GM12878 (cell line): ENCODE measurements at regions not wholly inside any gene's neighbourhood (a gene's known extent, or its start where the extent isn't known, plus 50 kb on each side); places are given as distances from the start of the nearest gene placed in this dataset.

Source experiments
- ATAC-seq: fragments of 200-7000 bp; cut with Tn5 transposase; 3 replicates; pipeline ENCODE4 v1.9.1; 2020; ENCODE audit warnings: mild to moderate bottlenecking, moderate library complexity
- BruUV-seq: library from RNA; stranded (reverse); fragments of 400-500 nt; replicated peaks from 2 replicates; lab custom pipeline; 2021; lab: Mats Ljungman, UMichigan
- CTCF ChIA-PET: fragments of 300-600 bp; sonication (Branson Sonifier 250); formaldehyde crosslinking; extraction: SDS; loops from one replicate; lab custom pipeline; 2021; ENCODE audit warnings: inconsistent platforms; lab: Yijun Ruan, JAX
- POLR2A ChIA-PET: fragments of 350-600 bp; formaldehyde crosslinking; extraction: SDS; loops from one replicate; lab custom pipeline; 2021; ENCODE audit warnings: inconsistent platforms; lab: Charles Lee
- RAD21 ChIA-PET: fragments of 300-600 bp; sonication (Branson Sonifier 250); formaldehyde crosslinking; loops from one replicate; lab custom pipeline; 2023; ENCODE audit warnings: antibody characterized with exemption; ENCODE audit not compliant: unreplicated experiment; lab: Charles Lee
- SMC1A ChIA-PET: fragments of 300-600 bp; sonication (Branson Sonifier 250); formaldehyde crosslinking; loops from one replicate; lab custom pipeline; 2023; ENCODE audit not compliant: unreplicated experiment, uncharacterized antibody; lab: Charles Lee
- DNase-seq: peaks from one replicate; pipeline ENCODE4 v3.0.0-alpha.2; 2011; ENCODE audit warnings: low read depth, low spot score
- FAIRE-seq: peaks from 3 replicates; lab custom pipeline; 2011; peaks lifted over from hg19 to GRCh38; lab: Jason Lieb, UNC
- H2AFZ ChIP-seq: 2 replicates; pipeline ENCODE4 v1.6.0; 2011; ENCODE audit warnings: low read depth, low read length, control low read depth; ENCODE audit not compliant: control insufficient read depth
- H3K27ac ChIP-seq: 2 replicates; pipeline ENCODE4 v1.5.1; 2011; ENCODE audit warnings: control low read depth; ENCODE audit not compliant: control insufficient read depth, insufficient read depth
- H3K27me3 ChIP-seq, 2 experiments: replicated peaks in 1 of 2; 2 replicates each; pipeline versions ENCODE4 v1.6.0 to v1.6.1; 2011; ENCODE audit warnings: low read length in 1 of 2; ENCODE audit not compliant: control insufficient read depth in 2 of 2, insufficient read depth in 2 of 2
- H3K36me3 ChIP-seq, 2 experiments: 2 replicates each; pipeline ENCODE4 v1.5.1; 2011; ENCODE audit warnings: low read length in 1 of 2; ENCODE audit not compliant: control insufficient read depth in 2 of 2, insufficient read depth in 2 of 2
- H3K4me1 ChIP-seq: 2 replicates; pipeline ENCODE4 v1.6.1; 2011; ENCODE audit warnings: mild to moderate bottlenecking, low read length, moderate library complexity, mixed read lengths; ENCODE audit not compliant: control insufficient read depth, insufficient read depth
- H3K4me2 ChIP-seq: 2 replicates; pipeline ENCODE4 v1.6.0; 2011; ENCODE audit warnings: control low read depth; ENCODE audit not compliant: control insufficient read depth, insufficient read depth
- H3K4me3 ChIP-seq: fragments of 200-600 bp; sonication (generic); 2 replicates; pipeline ENCODE4 v1.5.1; 2016
- H3K79me2 ChIP-seq: 2 replicates; pipeline ENCODE4 v1.6.0; 2011; ENCODE audit warnings: low read length; ENCODE audit not compliant: control insufficient read depth, insufficient read depth
- H3K9ac ChIP-seq: 2 replicates; pipeline ENCODE4 v1.8.0; 2011; ENCODE audit warnings: low read length, control low read depth, mixed read lengths; ENCODE audit not compliant: control insufficient read depth, insufficient read depth
- H3K9me3 ChIP-seq: replicated peaks from 3 replicates; pipeline ENCODE4 v1.5.1; 2011; ENCODE audit warnings: mild to moderate bottlenecking, low read length; ENCODE audit not compliant: control insufficient read depth, insufficient read depth
- H4K20me1 ChIP-seq: 2 replicates; pipeline ENCODE4 v1.6.0; 2011; ENCODE audit not compliant: control insufficient read depth, insufficient read depth
- ETV6 ChIP-seq, 2 experiments: fragments of 450-650 bp in 1 of 2; IDR thresholded peaks in 1 of 2; conservative IDR thresholded peaks in 1 of 2; 2 replicates each; pipeline ENCODE4 v1.6.1; 2014; ENCODE audit warnings: antibody characterized with exemption in 1 of 2, borderline replicate concordance in 1 of 2, low read depth in 1 of 2, mild to moderate bottlenecking in 1 of 2, moderate library complexity in 1 of 2
- FOS ChIP-seq: IDR thresholded peaks from 3 replicates; pipeline ENCODE4 v1.6.1; 2011; ENCODE audit warnings: borderline replicate concordance; ENCODE audit not compliant: insufficient read length; ENCODE audit errors: extremely low read depth
- in situ Hi-C: fragments of 300-500 bp; cut with MboI; formaldehyde crosslinking; loops from 9 replicates; pipeline ENCODE4 v1.14.3; 2018; ENCODE audit warnings: mixed read lengths
- intact Hi-C: fragments of 100-400 bp; cut with micrococcal nuclease; formaldehyde crosslinking; loops from one replicate; pipeline ENCODE4 v1.14.2; 2022; ENCODE audit not compliant: unreplicated experiment
- TF ChIP-seq, protein P1 (sequence below): fragments of 450-650 bp; conservative IDR thresholded peaks from 2 replicates; pipeline ENCODE4 v1.6.1; 2017; ENCODE audit warnings: mild to moderate bottlenecking, moderate library complexity
- TF ChIP-seq, protein P2 (sequence below): IDR thresholded peaks from 2 replicates; pipeline ENCODE4 v1.6.1; 2011; ENCODE audit warnings: low read depth, mild to moderate bottlenecking, low read length, moderate library complexity, borderline replicate concordance; ENCODE audit errors: extremely low read depth

DNA sequence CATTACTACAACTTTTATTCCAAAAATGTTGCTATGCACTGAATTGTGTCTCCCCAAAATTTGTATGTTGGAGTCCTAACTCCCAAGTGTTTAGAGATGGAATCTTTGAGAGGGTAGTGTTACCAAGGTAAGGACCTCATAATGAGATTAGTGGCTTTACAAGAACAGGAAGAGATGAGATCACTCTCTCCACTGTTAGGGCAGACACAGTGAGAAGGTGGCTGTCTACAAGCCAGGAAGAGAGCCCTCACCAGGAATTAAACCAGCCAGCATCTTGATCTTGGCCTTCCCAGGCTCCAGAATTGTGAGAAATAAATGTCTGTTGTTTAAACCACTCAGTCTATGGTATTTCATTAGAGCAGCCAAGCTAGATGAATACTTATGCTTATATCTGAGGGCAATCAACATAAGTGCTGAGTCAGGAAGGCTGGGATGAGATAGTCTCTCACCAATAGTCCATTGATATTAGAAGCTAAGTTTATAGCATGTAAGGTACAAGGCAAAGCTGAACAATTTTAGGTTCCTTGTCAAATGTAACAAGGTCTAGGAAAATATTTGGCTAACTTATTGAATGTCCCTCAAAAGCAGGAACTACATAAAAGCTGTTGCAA lies 317.6 kb upstream of the REG3G start:
- H3K4me1 ChIP-seq, result no peaks in the 10 kb centered on the region
- in situ Hi-C loops, result no loop called here
- H3K9me3 ChIP-seq, result no peaks in the 10 kb centered on the region
- ATAC-seq (no peak), DNase-seq (no peak), FAIRE-seq (no peak)
- no peaks in the 10 kb centered on the region for H3K27me3 ChIP-seq
- ChIA-PET CTCF (no interaction called here), POLR2A (no interaction called here), SMC1A (no interaction called here), RAD21 (no interaction called here)
- intact Hi-C loops, result no loop called here
- no peak overlapping the region for H3K4me2 ChIP-seq
- H3K79me2 ChIP-seq, result no peaks in the 10 kb centered on the region
- no peak overlapping the region for H2AFZ ChIP-seq
- no peaks in the 10 kb centered on the region for H4K20me1 ChIP-seq
- H3K9ac ChIP-seq, result no peak overlapping the region
- H3K36me3 ChIP-seq, result no peaks in the 10 kb centered on the region
- no peak overlapping the region for H3K4me3 ChIP-seq
- H3K27ac ChIP-seq, result no peak overlapping the region
- no TSS peak for BruUV-seq
- TF ChIP-seq ETV6 (conservative IDR thresholded peaks at IDR 0.05 in 1 of 2, IDR thresholded peaks at IDR 0.05 in 1 of 2; ENCODE audit: borderline replicate concordance in 1 of 2, low read depth in 1 of 2) (no peak), FOS (no peak)
- TF ChIP-seq, protein P1, sequence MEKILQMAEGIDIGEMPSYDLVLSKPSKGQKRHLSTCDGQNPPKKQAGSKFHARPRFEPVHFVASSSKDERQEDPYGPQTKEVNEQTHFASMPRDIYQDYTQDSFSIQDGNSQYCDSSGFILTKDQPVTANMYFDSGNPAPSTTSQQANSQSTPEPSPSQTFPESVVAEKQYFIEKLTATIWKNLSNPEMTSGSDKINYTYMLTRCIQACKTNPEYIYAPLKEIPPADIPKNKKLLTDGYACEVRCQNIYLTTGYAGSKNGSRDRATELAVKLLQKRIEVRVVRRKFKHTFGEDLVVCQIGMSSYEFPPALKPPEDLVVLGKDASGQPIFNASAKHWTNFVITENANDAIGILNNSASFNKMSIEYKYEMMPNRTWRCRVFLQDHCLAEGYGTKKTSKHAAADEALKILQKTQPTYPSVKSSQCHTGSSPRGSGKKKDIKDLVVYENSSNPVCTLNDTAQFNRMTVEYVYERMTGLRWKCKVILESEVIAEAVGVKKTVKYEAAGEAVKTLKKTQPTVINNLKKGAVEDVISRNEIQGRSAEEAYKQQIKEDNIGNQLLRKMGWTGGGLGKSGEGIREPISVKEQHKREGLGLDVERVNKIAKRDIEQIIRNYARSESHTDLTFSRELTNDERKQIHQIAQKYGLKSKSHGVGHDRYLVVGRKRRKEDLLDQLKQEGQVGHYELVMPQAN, result no peak
- TF ChIP-seq, protein P2, sequence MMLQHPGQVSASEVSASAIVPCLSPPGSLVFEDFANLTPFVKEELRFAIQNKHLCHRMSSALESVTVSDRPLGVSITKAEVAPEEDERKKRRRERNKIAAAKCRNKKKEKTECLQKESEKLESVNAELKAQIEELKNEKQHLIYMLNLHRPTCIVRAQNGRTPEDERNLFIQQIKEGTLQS, result no peak
